NCI-H2081 (cell line): ENCODE measurements at regions not wholly inside any gene's neighbourhood (a gene's known extent, or its start where the extent isn't known, plus 50 kb on each side); places are given as distances from the start of the nearest gene placed in this dataset.

Experiments
- DNase-seq, 2 experiments: peaks; one replicate each; lab custom pipeline; 2025; lab: John Stamatoyannopoulos, UW

DNA sequence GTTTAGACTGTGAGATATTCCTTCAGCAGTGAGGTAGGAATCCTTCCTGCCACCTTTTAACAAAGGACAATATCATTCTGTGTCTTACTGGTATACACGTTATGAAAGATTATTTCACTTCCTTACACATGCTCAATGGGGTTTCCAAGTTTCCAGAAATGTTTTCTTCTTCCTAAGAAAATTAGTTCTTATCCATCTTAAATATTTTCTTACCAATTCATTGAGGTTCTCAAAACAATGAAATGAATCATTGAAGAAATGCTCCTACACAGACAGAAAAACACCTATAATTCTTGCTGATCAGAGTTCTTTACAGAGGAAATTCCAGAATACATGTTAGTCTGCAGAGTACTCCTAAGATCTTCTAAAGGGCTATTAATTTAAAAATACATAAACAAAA is 51.4 kb upstream of the SEC61G start:
- no peak for DNase-seq

DNA sequence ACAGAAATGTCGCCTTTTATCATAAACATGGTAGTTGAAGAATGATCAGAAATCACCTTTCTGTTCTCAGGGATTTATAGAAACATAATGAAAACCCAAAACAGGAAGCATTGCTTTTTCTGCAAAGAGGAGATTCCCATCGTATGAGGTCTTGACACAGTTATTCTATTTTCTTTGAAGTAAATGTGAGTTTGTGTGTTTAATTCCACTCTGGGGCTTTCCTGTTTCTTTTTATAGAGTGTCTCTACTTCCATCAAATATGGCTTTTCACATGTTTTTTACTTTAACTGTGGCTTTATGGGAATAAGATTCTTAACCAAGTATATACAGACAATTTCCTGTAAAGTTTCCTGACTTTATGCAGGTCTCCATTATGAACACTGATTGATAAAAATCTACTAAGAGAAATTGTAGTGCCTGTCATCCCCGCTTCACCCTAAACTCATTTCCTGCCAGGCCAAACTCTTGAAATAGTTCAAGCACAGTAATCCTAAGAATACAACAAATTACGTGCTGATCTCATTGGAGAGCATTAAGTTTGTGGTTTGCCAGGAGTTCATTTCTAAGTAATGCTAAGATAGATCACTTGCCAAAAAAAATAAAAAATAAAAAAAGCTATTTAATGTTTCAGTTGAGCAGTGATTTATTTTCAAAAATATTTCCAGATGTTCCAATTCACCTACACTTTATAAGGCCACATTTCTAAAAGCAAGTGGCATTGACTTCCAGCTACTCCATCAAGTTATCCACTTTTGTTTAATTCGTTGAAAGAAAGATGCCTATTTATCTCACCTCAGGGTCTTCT is 52.2 kb upstream of the SEC61G start:
- no peak for DNase-seq

DNA sequence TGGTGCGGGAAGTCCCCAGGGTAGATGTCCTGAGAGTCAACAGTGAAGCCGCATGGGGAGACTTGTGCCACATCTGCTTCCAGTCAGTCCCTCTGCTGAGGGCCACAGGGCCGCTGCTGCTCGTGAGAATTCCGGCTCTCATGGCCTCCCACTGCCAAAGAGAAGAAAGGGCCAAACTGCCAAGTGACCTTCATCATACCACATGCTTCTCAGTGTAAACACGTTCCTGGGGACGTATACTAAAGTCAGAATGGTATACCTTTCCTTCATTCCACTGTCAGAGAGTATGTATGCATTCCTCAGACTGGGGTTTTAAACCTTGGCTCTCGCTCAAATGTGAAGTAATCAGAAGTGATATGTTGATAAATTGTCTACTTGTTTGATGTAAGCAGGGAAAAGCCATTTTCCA is 52.8 kb upstream of the SEC61G start:
- no peak for DNase-seq

DNA sequence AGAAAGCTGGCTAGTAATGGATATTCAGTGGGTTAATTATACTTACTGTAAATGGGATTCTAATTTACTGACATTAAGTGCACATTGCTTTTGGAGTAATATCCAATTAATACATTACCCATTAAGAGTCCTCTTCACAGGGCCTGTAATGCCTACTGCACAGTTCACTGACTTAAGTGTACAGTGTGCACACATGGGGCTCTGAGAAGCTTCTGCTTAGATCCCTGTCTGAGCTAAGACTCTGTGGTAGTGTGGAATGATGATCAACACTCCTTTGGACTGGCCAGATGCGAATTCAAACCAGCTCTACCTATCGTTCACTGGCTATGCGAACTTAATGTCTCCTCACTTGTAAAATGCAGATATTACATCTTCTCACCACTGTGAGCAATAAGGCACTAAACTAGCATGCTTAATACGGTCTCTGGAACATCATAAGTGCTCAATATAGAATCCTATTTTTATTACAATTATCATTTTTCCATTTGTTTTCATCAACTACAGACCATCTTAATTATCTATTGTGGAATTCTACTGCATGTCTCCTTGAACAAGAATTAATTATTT is 53.8 kb upstream of the SEC61G start:
- DNase-seq, result no peak

DNA sequence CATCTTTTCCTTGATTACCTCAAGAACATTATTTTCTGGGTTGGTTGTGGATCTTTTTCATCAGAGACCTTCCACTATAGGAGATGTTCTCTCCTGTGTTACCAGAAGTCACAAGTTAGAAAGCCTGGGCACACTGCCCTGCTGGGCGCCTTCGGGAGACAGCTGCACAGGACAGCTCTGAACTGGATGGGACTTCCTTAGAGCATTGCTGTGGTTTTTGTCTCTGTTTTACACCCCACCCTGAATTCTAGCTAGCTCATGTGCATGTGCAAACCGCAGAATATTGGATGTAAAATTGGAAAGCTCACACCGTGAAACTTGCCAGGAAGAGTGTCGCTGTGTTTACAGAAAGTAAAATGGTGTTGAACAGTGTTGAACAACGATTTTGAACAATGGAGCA is 54.4 kb upstream of the SEC61G start:
- DNase-seq, result no peak

DNA sequence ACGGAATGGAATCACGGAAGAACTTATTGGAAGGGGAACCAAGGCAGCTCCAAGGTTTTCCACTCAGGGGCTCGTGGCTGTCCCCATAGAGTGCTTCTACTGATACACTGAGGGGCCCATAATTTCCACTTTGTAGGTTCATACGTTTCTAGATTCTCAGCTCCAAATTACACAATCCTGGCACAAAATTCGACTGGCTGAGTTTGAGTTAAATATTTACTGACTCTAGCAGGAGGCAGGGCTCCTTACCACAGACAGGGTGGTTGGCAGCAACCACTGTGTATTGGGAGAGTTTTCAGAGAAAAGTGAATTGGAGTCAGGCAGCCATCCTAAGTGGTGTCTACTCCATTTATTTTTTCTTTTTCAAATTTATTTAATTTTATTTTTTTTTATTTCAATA is 55.4 kb upstream of the SEC61G start:
- no peak for DNase-seq

DNA sequence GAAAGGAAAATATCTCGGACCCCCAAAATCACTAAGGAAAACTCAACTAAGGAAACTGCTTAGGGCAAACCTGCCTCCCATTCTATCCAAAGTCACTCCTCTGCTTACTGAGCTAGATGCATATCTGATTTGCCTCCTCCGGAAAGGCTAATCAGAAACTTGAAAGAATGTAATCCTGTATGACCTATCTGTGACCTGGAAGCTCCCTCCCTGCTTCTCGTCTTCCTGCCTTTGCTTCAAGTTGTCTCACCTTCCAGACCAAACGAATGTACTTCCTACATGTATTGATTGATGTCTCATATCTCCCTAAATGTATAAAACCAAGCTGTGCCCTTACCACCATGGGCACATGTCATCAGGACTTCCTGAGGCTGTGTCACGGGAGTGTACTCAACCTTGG is 58.1 kb upstream of the SEC61G start:
- DNase-seq, result no peak

DNA sequence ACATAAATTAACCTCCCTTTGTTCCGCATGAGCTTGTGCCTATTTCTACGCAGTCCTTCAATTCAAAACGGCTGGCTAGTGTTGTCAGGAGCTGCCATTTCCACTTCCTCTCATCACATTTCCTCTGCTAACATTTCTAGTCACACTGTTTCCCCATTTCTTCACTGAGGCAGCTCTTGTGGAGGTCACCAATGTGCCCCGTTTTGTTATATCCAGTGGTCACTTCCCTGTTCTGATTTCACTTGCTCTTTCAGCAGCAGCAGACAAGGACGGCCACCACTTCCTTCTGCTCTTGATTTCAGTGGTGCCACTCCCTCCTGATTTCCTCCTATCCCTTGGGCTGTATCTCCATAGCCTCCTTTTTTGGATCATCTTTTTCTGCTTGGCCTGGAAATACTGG is 64.8 kb upstream of the SEC61G start:
- DNase-seq, result no peak

DNA sequence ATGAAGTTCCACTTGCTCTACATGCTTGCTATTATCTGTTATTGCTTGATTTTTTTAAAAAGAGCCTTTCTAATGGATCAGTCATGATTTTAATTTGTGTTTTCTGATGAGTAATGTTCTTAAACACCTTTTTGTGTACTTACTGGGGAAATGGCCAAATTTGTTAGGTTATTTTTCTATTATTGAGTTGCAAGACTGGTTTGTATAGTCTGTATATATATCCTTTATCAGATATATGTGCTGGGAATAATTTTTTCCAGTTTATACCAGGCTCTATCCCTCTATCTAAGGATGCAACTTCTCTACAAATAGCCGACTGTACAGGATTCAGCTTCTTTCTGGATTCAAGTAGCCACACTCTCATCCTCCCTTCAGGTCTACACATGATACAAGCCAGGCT is 65.6 kb upstream of the SEC61G start:
- DNase-seq, result no peak

DNA sequence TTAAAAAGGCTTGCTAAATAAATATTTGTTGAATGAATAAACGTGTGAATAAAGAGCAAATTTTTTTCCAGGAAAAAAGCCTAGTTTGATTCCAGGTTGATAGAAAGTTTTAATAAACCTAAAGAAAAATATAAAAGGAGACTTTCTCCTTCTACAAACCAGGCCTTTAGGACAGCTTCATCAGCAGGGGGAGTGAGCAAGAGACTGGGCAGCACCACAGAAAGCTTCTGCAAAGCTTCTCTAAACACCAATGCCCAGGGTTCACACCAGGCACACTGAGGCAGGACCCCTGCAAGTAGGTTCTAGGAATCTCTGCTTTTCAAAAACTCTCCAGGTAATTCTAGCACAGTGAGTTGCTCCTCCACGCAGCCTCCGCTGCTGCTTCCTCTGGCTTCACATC is 66.4 kb upstream of the SEC61G start:
- DNase-seq, result no peak

DNA sequence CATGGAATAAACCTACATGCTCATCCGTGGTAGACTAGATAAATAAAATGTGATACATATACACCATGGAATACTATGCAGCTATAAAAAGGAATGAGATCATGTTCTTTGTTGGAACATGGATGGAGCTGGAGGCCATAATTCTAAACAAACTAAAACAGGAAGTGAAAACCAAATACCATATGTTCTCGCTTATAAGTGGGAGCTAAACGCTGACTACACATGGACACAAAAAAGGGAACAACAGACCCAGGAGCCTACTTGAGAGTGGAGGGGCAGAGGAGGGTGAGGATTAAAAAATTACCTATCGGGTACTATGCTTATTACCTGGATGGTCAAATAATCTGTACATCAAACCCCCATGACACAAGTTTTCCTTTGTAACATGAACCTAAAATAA is 68.7 kb upstream of the SEC61G start:
- no peak for DNase-seq

DNA sequence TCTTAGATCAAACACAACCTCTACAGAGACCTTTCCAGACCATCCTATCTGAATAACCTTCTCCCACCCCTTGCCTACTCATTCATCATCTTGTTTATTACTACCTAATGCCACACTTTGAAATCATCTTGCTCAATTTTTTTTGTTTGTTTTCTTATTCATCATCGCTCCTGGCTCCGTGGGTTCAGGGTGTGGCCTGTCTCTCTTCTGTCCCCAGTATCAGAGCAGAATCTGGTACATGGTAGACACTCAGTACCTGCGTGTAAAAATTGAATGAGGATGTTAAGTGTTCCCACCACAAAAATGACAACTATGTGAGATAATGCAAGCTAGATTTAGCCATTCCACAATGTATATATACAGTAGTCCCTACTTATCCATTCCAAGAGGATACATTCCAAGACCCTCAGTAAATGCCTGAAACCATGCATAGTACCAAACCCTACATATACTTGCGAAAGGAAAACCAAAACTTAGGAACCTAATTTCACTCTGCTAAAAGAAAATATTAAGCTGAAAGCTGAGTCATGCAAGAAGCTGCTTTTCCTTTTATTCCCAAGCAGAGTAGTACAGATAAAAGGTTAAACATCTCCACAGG is 72.1 kb upstream of the SEC61G start:
- no peak for DNase-seq

DNA sequence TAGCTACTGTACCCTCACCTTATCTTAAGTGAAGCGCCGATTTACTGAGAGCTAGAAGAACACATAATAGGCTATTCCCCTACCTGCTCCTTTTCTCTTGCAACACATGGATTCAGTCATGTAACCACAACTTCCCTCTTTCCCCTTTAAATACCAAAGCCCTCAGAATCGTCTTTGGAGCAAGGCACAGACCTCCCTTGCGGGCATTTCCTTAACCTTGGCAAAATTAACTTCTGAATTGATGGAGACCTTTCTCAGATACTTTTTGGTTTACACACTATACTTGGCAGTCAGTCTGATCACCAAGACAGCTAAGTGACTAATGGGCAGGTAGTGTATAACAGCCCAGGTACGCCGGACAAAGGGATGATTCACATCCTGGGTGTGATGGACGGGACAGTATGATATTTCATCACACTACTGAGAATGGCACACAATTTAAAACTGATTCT is 72.7 kb upstream of the SEC61G start:
- no peak for DNase-seq

DNA sequence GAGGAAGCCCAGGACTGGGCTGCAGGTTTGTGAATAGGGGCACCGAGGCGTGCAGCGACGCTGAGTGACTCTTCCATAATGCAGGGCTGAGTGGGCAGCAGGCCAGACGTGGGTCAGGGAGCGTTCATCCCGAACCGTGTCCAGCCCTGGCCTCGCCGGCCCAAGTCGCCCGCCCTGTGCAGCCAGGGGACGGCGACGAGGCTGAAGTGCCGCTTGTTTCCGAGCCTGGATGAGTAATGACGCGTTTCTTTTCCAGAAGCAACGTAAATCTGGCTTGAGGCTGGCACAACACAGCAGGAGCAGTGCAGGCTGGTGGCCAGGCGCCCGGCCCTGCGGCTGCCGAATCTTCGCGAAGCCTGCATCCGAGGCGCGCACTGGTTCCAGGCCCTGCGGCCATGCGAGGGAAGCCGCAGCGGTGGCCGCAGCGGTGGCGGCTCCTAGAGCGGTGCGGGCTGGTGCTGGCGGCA is 74.0 kb upstream of the SEC61G start:
- no peak for DNase-seq

DNA sequence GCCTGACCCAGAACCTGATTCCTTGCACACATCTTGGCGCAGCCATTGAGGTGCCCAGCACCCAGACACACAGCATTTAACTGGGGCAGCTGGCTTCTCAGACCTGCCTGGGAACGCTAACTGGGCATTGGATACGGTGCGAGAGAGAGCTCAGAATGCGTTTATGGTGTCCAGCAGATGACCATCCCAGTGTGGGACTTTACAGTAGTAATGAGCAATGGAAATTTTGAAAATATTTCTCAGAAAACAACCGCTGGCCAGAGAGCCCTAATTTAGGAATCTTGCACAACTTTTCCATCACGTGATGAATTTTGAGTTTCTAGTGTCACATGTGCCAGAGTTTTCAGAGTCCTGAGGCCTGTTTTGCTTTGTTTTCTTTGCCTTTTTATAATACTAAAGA is 78.2 kb upstream of the SEC61G start:
- no peak for DNase-seq

DNA sequence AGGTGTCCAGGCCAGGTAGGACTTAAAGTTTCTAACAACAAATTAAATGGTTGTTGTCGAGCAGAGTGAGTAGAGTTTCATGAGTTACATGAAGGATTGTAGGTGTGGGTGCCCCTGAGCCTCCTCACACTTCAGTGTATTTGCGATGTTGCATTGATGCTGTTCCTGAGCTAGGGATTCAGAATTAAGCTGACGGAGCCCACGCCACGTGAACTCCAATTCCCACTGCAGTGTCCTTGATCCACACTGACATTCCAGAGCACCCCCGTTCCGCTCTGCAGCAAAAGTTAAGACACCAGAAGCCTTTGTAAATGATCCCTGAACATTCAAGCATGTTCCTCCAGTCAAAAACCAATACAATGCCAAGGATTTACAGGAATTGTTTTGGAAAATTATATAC is 78.8 kb upstream of the SEC61G start:
- DNase-seq, result no peak

DNA sequence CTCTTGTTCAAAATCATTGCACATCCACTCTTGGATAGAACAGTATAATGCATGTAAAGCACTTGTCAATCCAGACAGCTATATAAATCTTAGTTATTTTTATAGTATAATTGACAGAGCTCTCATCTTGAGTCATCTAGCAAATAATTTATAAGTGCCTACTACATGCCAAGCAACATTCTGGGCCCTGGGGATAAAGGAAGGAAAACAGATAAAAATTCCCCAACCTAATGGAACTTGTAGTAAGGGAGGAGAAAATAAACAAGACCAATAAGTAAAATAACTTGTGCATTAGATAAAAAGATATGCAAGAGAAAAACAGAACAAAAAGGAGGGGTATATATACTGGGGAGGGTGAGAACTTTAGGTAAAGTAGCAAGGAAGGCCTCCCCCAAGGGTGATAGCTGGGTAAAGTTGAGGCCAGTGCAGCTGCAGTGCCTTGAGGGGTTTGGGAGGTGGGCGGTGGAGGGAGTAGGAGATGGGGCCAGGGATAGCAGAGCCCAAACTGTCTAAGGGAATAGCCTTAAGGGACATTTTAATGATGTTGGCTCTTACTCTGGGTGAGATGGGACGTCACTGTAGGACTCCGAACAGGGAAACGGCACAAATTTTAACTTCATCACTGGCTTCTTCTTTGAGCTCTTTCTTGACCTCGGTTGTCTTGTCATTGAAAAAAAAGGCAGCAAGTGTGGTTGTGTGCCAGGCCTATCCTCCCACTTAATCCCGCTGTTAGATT is 79.3 kb upstream of the SEC61G start:
- DNase-seq, result no peak

DNA sequence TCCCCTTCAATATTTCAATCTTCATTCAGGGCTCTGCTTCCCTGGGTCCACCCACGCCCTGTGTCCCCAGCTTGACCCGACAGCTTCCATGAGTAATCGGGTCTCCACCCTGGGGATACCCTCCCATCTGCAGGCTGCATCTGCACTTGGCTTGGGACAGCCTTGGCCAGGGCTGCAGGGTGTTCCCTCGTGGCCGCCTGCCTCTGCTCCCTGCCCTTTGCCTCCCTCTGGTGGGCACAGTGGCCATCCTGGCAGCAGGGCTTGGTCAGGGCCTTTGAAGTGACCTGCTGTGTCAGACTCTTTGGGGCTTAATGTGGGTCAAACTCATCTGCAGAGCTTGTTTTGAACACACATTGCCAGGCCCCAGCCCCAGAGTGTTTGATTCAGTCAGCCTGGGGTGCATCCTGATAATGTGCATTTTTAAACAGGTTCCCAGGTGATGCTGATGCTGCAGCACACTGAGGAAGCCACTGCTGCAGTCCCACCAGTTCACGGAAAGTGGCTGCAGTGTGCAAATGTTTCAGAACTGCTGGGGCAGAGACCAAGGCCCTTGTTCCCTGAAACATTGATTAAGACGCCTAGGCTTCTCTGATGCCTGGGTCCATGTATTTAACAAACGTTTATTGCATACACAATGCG is 80.7 kb upstream of the SEC61G start:
- DNase-seq, result no peak

DNA sequence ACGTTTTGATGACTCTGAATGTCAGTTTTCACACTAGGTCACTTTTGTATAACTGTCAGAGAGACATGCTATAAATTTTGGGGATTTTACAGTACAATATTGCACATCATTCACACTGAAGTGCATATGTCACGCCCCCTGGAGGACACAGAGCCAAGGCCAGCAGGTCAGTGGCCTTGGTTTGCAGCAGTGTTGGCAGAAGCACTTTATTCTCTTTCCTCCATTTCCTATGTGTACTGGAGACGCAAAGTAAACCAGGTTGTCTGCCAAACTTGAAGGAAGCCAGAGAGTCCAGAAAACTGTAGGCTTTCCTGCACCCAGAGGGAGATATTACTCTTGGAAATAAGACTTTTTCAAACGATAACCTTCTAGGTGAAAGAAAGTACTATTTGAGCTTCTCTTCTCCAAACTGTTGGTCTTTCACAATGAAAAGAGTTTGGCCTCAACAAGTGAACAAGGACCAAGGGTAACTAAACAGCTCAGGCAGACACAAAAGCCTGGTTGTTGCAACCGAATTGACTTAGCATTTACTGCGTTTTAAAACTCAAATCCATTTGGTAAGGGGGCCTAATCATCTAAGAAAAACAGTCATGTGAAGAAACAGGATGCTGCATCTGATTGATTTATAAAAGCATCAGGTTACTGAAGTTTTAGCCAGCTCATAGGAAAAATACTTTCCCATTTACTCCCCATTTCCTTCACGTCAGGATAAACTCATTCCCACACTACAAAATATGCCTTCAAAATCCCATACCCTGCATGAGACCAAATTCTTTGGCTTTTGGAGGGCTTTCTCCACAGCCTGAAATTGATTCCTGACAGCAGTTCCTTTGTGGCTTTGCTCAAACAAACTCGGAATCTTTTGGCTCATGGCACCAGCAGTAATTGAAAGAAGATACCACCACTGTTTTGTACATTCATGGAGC is 83.0 kb upstream of the SEC61G start:
- DNase-seq, result no peak

DNA sequence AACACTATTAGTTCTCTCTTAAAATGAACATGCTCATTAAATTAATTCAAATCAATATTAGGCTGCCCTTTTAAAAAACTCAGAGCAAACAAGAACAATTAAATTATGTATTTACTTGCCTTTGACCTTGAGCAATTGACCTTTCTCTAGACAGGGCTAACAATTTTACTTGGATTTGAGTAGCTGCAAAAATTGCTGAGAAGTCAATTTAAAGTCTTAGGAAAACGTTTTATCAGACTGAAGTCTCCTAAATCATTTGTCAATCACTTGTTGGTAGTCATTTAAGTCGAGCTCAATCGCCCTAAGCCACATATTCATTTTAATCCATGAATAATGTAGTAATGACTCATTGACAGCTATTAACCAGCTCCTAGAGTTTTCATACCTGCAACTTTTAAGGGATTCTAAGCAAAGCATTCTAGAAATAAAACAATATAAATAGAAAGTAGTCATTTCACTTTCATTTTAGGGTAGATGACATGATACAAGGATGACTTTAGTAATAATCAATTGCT is 84.9 kb upstream of the SEC61G start:
- DNase-seq, result no peak

DNA sequence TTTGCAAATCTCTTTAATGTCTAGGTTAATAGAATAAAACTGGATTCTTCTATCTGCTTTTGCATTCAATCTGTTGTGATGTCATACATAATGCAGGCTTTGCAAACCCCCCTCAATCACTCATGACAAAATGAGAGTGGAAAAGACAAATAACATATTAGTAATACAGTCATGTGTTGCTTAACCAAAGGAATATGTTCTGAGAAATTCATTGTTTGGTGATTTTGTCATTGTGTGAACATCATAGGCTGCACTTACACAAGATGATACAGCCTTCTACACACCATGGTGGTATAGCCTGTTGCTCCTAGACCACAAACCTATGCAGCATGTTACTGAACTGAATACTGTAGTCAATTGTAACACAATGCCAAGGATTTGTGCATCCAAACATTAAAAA is 87.3 kb upstream of the SEC61G start:
- no peak for DNase-seq
